Activated CD4-positive, alpha-beta T cell treated with anti-CD3 and anti-CD28 coated beads, Interleukin-2, Interleukin-6, amounts not matched to agents 100 ng/mL and 50 ng/mL, durations not matched to agents 16 hours and 8 hours (primary cell): ENCODE measurements at regions not wholly inside any gene's neighbourhood (a gene's known extent, or its start where the extent isn't known, plus 50 kb on each side); places are given as distances from the start of the nearest gene placed in this dataset.

Experiments
- DNase-seq: peaks from one replicate; pipeline ENCODE4 v3.0.0-alpha.2; 2020

GRCh38 chr5:56585999-56586691 is 229.2 kb upstream of the MAP3K1 start:
- no peak for DNase-seq

- DNase-seq, result no peak
Observed at GRCh38 chr5:56585461-56585860, 229.9 kb upstream of the MAP3K1 start.

- no peak for DNase-seq
Observed at GRCh38 chr5:56581426-56581825, 233.9 kb upstream of the MAP3K1 start.

GRCh38 chr5:56580864-56581263 is 234.5 kb upstream of the MAP3K1 start:
- no peak for DNase-seq

GRCh38 chr5:56575821-56576220 is 239.5 kb upstream of the MAP3K1 start:
- DNase-seq, result peak; percentile 7

- no peak for DNase-seq
Observed at GRCh38 chr5:56574778-56575177, 240.6 kb upstream of the MAP3K1 start.

- DNase-seq, result no peak
Observed at GRCh38 chr5:56569566-56569965, 245.8 kb upstream of the MAP3K1 start.

- DNase-seq, result no peak
Observed at GRCh38 chr5:56569076-56569475, 246.3 kb upstream of the MAP3K1 start.

- no peak for DNase-seq
Observed at GRCh38 chr5:56567278-56567677, 248.1 kb upstream of the MAP3K1 start.

GRCh38 chr5:56566374-56567249 is 248.7 kb upstream of the MAP3K1 start:
- DNase-seq, result no peak

GRCh38 chr5:56565644-56566043 is 249.7 kb upstream of the MAP3K1 start:
- no peak for DNase-seq

GRCh38 chr5:56565283-56565615 is 250.1 kb upstream of the MAP3K1 start:
- no peak for DNase-seq

GRCh38 chr5:56564541-56565282 is 250.6 kb upstream of the MAP3K1 start:
- DNase-seq, result no peak

GRCh38 chr5:56561455-56561854 is 253.9 kb upstream of the MAP3K1 start:
- DNase-seq, result no peak

- no peak for DNase-seq
Observed at GRCh38 chr5:56558131-56558745, 257.1 kb upstream of the MAP3K1 start.

- no peak for DNase-seq
Observed at GRCh38 chr5:56557198-56557597, 258.2 kb upstream of the MAP3K1 start.

- no peak for DNase-seq
Observed at GRCh38 chr5:56552612-56553268, 262.6 kb upstream of the MAP3K1 start.

- DNase-seq, result no peak
Observed at GRCh38 chr5:56550227-56550626, 265.1 kb upstream of the MAP3K1 start.

- no peak for DNase-seq
Observed at GRCh38 chr5:56549096-56549886, 266.1 kb upstream of the MAP3K1 start.

GRCh38 chr5:56545016-56545415 is 270.3 kb upstream of the MAP3K1 start:
- DNase-seq, result no peak

- DNase-seq, result no peak
Observed at GRCh38 chr5:56543441-56544388, 271.6 kb upstream of the MAP3K1 start.
